ENCODE measurements at regions not wholly inside any gene's neighbourhood (a gene's known extent, or its start where the extent isn't known, plus 50 kb on each side); places are given as distances from the start of the nearest gene placed in this dataset.
A peak's percentile ranks its signal among the peaks of the same experiment; 100 is the strongest.

GRCh38 chr6:53718597-53719460 is 53.3 kb upstream of the KLHL31 start:
- Histone ChIP-seq H3K36me3 (ENCODE audit: control insufficient read depth, insufficient read depth, low read length) (no peaks in the 10 kb centered on the region), H3K9me3 (ENCODE audit: control insufficient read depth, low read length) (no peaks in the 10 kb centered on the region), H3K4me2 (ENCODE audit: low read length) (peak overlapping the region; percentile 13), H3K4me1 (peaks cover 3% of the 10 kb centered on the region), H3K27me3 (ENCODE audit: control insufficient read depth, insufficient read depth, low read length) (no peaks in the 10 kb centered on the region), H3K9ac (no peak overlapping the region), H2AFZ (peak overlapping the region; percentile 67), H3K27ac (no peak overlapping the region), H3K4me3 (ENCODE audit: low read depth, low read length) (no peak overlapping the region), H3K79me2 (no peaks in the 10 kb centered on the region)
- TF ChIP-seq CTCF (IDR thresholded peaks at IDR 0.05), result peak; percentile 85

DNA sequence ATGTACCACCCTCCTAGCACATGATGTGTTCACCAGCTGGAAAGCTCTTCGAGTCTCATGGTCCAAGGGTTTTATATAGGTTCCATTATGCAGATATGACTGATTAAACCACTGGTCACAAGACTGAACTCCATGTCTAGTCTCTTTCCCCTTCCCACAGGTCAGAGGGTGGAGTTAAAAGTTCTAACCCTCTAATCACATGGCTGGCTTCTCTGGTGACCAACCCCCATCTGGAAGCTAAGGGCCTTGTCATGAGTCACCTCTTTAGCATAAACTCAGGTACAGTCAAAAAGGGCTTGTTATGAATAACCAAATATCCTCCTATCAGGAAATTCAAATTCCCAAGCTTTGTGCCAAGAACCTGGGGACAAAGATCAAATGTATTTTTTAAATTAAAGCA is 52.0 kb upstream of the KLHL31 start:
- Histone ChIP-seq H3K79me2 (no peaks in the 10 kb centered on the region), H3K9me3 (ENCODE audit: control insufficient read depth, low read length) (no peaks in the 10 kb centered on the region), H3K4me2 (ENCODE audit: low read length) (no peak overlapping the region), H3K27me3 (ENCODE audit: control insufficient read depth, insufficient read depth, low read length) (no peaks in the 10 kb centered on the region), H3K36me3 (ENCODE audit: control insufficient read depth, insufficient read depth, low read length) (no peaks in the 10 kb centered on the region), H2AFZ (no peak overlapping the region), H3K4me3 (ENCODE audit: low read depth, low read length) (no peak overlapping the region), H3K27ac (no peak overlapping the region), H3K4me1 (peaks cover 3% of the 10 kb centered on the region), H3K9ac (no peak overlapping the region)
- TF ChIP-seq CTCF (IDR thresholded peaks at IDR 0.05), result no peak

DNA sequence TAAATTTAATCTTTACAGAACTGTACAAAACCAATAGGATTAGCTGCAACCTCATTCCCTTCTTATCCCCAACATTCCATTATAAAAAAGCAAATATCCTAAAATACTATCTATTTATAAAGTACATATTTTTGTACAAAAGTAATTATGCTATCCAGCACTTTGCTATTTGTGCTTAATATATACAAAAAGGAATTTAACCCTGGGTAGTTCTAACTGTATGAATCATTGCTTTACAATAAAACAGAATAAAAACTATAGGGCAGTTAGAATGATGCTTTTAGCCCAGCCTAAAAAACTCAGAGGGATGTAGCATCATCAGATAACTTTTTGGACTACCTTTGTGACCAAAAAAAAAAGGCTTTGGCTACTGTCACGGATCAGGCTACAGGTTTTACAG is 49.9 kb upstream of the KLHL31 start:
- no peak overlapping the region for H3K27ac ChIP-seq
- peaks cover 3% of the 10 kb centered on the region for H3K4me1 ChIP-seq

More for the DNA sequence above, 49.9 kb upstream of the KLHL31 start:
- no peak for TF ChIP-seq CTCF (IDR thresholded peaks at IDR 0.05)
- Histone ChIP-seq H3K36me3 (ENCODE audit: control insufficient read depth, insufficient read depth, low read length) (no peaks in the 10 kb centered on the region), H3K4me3 (ENCODE audit: low read depth, low read length) (no peak overlapping the region), H2AFZ (no peak overlapping the region), H3K9ac (no peak overlapping the region), H3K4me2 (ENCODE audit: low read length) (no peak overlapping the region), H3K27me3 (ENCODE audit: control insufficient read depth, insufficient read depth, low read length) (no peaks in the 10 kb centered on the region), H3K79me2 (no peaks in the 10 kb centered on the region), H3K9me3 (ENCODE audit: control insufficient read depth, low read length) (no peaks in the 10 kb centered on the region)
